Naive thymus-derived CD8-positive, alpha-beta T cell (primary cell): ENCODE measurements at regions not wholly inside any gene's neighbourhood (a gene's known extent, or its start where the extent isn't known, plus 50 kb on each side); places are given as distances from the start of the nearest gene placed in this dataset.
"Not testable (repeated sequence)": the region's sequence is repeated elsewhere in the genome, so short reads cannot be mapped to it uniquely, and the experiment has no call there.

Source experiments
- ATAC-seq, 2 donors: fragments of 150-1000 bp; cut with Tn5 transposase in 1 of 2; sonication (Bioruptor Pico), chemical (Tn5 transposase) in 1 of 2; 1 replicate in 1 of 2; 2 replicates in 1 of 2; pipeline ENCODE4 v1.10.0; 2021; ENCODE audit warnings: mild to moderate bottlenecking in 2 of 2, moderate library complexity in 2 of 2
- POLR2A ChIA-PET: fragments of 350-600 bp; sonication (Branson Sonifier 250); formaldehyde crosslinking; loops from one replicate; lab custom pipeline; 2021; ENCODE audit warnings: antibody characterized with exemption; lab: Charles Lee
- DNase-seq, 10 donors: peaks; one replicate each; pipeline versions ENCODE4 v3.0.0 to v3.0.0-alpha.2; 2020 to 2022
- H3K27ac Mint-ChIP-seq, 10 donors: one replicate each; pipeline ENCODE4 v1.8.0; 2020 to 2022; ENCODE audit warnings: mild to moderate bottlenecking in 10 of 10, mixed read lengths in 10 of 10, moderate library complexity in 4 of 10, inconsistent platforms in 1 of 10
- H3K27me3 Mint-ChIP-seq, 5 donors: one replicate each; pipeline ENCODE4 v1.8.0; 2021 to 2022; ENCODE audit warnings: mixed read lengths in 5 of 5
- H3K36me3 Mint-ChIP-seq, 3 donors: one replicate each; pipeline ENCODE4 v1.8.0; 2020 to 2022; ENCODE audit warnings: mixed read lengths in 3 of 3, mild to moderate bottlenecking in 2 of 3, inconsistent platforms in 1 of 3
- H3K4me1 Mint-ChIP-seq, 4 donors: one replicate each; pipeline ENCODE4 v1.8.0; 2021 to 2022; ENCODE audit warnings: mixed read lengths in 4 of 4
- H3K4me3 Mint-ChIP-seq, 10 donors: one replicate each; pipeline ENCODE4 v1.8.0; 2020 to 2022; ENCODE audit warnings: mild to moderate bottlenecking in 10 of 10, mixed read lengths in 10 of 10, moderate library complexity in 6 of 10, inconsistent platforms in 1 of 10
- H3K9me3 Mint-ChIP-seq, 9 donors: one replicate each; pipeline ENCODE4 v1.8.0; 2020 to 2022; ENCODE audit warnings: mixed read lengths in 9 of 9, mild to moderate bottlenecking in 3 of 9, inconsistent platforms in 1 of 9, moderate library complexity in 1 of 9

- no peak overlapping the region for H3K4me3 Mint-ChIP-seq
- no peak for DNase-seq
- no peak overlapping the region for H3K27ac Mint-ChIP-seq
- H3K36me3 Mint-ChIP-seq, result peaks cover 0 to 5% (median 0%) of the 10 kb centered on the region in 3 donors
- H3K9me3 Mint-ChIP-seq, result no peaks in the 10 kb centered on the region
- peaks cover 12 to 31% (median 23%) of the 10 kb centered on the region in 5 donors for H3K27me3 Mint-ChIP-seq
- ATAC-seq, result no peak
- H3K4me1 Mint-ChIP-seq, result no peaks in the 10 kb centered on the region
- POLR2A ChIA-PET, result no interaction called here
Measured at GRCh38 chr16:66188917-66189725, 177.4 kb upstream of the CDH5 start.

- ATAC-seq, result no peak
- H3K27me3 Mint-ChIP-seq, result peaks cover 5 to 40% (median 20%) of the 10 kb centered on the region in 5 donors
- no peak overlapping the region for H3K4me3 Mint-ChIP-seq
- H3K36me3 Mint-ChIP-seq, result peaks cover 0 to 5% (median 0%) of the 10 kb centered on the region in 3 donors
- H3K4me1 Mint-ChIP-seq, result peaks cover 0 to 2% (median 0%) of the 10 kb centered on the region in 4 donors
- POLR2A ChIA-PET, result no interaction called here
- no peak overlapping the region for H3K27ac Mint-ChIP-seq
- H3K9me3 Mint-ChIP-seq, result peaks cover 0 to 1% (median 0%) of the 10 kb centered on the region in 9 donors
- no peak for DNase-seq
Measured at GRCh38 chr16:66186251-66186785, 180.2 kb upstream of the CDH5 start.

- Mint-ChIP-seq H3K27ac (no peak overlapping the region), H3K9me3 (peaks cover 0 to 23% (median 9%) of the 10 kb centered on the region in 9 donors), H3K4me3 (no peak overlapping the region), H3K27me3 (peaks cover 4 to 16% (median 6%) of the 10 kb centered on the region in 5 donors), H3K36me3 (peaks cover 0 to 8% (median 0%) of the 10 kb centered on the region in 3 donors), H3K4me1 (peaks cover 0 to 2% (median 0%) of the 10 kb centered on the region in 4 donors)
- DNase-seq (no peak), ATAC-seq (no peak)
- POLR2A ChIA-PET, result no interaction called here
Measured at GRCh38 chr16:66182592-66182991, 183.9 kb upstream of the CDH5 start.

GRCh38 chr16:66176731-66177130 lies 189.8 kb upstream of the CDH5 start:
- no peak for ATAC-seq
- POLR2A ChIA-PET, result no interaction called here
- Mint-ChIP-seq H3K4me1 (peaks cover 0 to 5% (median 1%) of the 10 kb centered on the region in 4 donors), H3K4me3 (no peak overlapping the region), H3K36me3 (peaks cover 0 to 8% (median 0%) of the 10 kb centered on the region in 3 donors), H3K9me3 (peaks cover 0 to 25% (median 9%) of the 10 kb centered on the region in 9 donors), H3K27ac (no peak overlapping the region), H3K27me3 (peaks cover 5 to 30% (median 9%) of the 10 kb centered on the region in 5 donors)
- no peak for DNase-seq

GRCh38 chr16:66176111-66176510 lies 190.4 kb upstream of the CDH5 start:
- Mint-ChIP-seq H3K4me3 (no peak overlapping the region), H3K27me3 (peaks cover 5 to 27% (median 9%) of the 10 kb centered on the region in 5 donors), H3K9me3 (peaks cover 0 to 25% (median 8%) of the 10 kb centered on the region in 9 donors), H3K4me1 (peaks cover 0 to 5% (median 1%) of the 10 kb centered on the region in 4 donors), H3K27ac (no peak overlapping the region), H3K36me3 (peaks cover 0 to 8% (median 0%) of the 10 kb centered on the region in 3 donors)
- ATAC-seq (no peak), DNase-seq (no peak)
- POLR2A ChIA-PET, result no interaction called here

- DNase-seq (no peak), ATAC-seq (no peak)
- Mint-ChIP-seq H3K9me3 (peaks cover 0 to 25% (median 8%) of the 10 kb centered on the region in 9 donors), H3K36me3 (peaks cover 0 to 8% (median 0%) of the 10 kb centered on the region in 3 donors), H3K27me3 (peaks cover 5 to 27% (median 9%) of the 10 kb centered on the region in 5 donors), H3K27ac (no peak overlapping the region), H3K4me1 (peaks cover 0 to 5% (median 1%) of the 10 kb centered on the region in 4 donors), H3K4me3 (no peak overlapping the region)
- POLR2A ChIA-PET, result no interaction called here
Measured at GRCh38 chr16:66175636-66176035, 190.9 kb upstream of the CDH5 start.

GRCh38 chr16:66175058-66175457 lies 191.4 kb upstream of the CDH5 start:
- Mint-ChIP-seq H3K36me3 (peaks cover 0 to 5% (median 0%) of the 10 kb centered on the region in 3 donors), H3K4me3 (no peak overlapping the region), H3K4me1 (peaks cover 0 to 5% (median 1%) of the 10 kb centered on the region in 4 donors), H3K9me3 (peaks cover 0 to 22% (median 5%) of the 10 kb centered on the region in 9 donors), H3K27me3 (peaks cover 3 to 25% (median 6%) of the 10 kb centered on the region in 5 donors), H3K27ac (no peak overlapping the region)
- DNase-seq (no peak), ATAC-seq (no peak)
- POLR2A ChIA-PET, result no interaction called here

- H3K27ac Mint-ChIP-seq, H3K36me3 Mint-ChIP-seq, H3K4me3 Mint-ChIP-seq, POLR2A ChIA-PET, DNase-seq, ATAC-seq, H3K4me1 Mint-ChIP-seq: not testable (repeated sequence)
- Mint-ChIP-seq H3K9me3 (peaks cover 0 to 12% (median 0%) of the 10 kb centered on the region in 9 donors), H3K27me3 (peaks cover 3 to 28% (median 6%) of the 10 kb centered on the region in 5 donors)
Measured at GRCh38 chr16:66173796-66174195, 192.7 kb upstream of the CDH5 start.

GRCh38 chr16:66173181-66173580 lies 193.3 kb upstream of the CDH5 start:
- H3K36me3 Mint-ChIP-seq, POLR2A ChIA-PET, DNase-seq, H3K4me1 Mint-ChIP-seq, H3K4me3 Mint-ChIP-seq, H3K9me3 Mint-ChIP-seq, ATAC-seq, H3K27ac Mint-ChIP-seq: not testable (repeated sequence)
- peaks cover 3 to 28% (median 6%) of the 10 kb centered on the region in 5 donors for H3K27me3 Mint-ChIP-seq

GRCh38 chr16:66172463-66172862 lies 194.0 kb upstream of the CDH5 start:
- POLR2A ChIA-PET, result no interaction called here
- H3K4me3 Mint-ChIP-seq, result no peak overlapping the region
- H3K9me3 Mint-ChIP-seq, result peaks cover 0 to 1% (median 0%) of the 10 kb centered on the region in 9 donors
- H3K36me3 Mint-ChIP-seq, result no peaks in the 10 kb centered on the region
- H3K27ac Mint-ChIP-seq, result no peak overlapping the region
- ATAC-seq (no peak), DNase-seq (no peak)
- H3K27me3 Mint-ChIP-seq, result peaks cover 3 to 26% (median 7%) of the 10 kb centered on the region in 5 donors
- H3K4me1 Mint-ChIP-seq, result peaks cover 0 to 5% (median 1%) of the 10 kb centered on the region in 4 donors

- POLR2A ChIA-PET, result no interaction called here
- DNase-seq (no peak), ATAC-seq (no peak)
- Mint-ChIP-seq H3K27me3 (peaks cover 3 to 26% (median 12%) of the 10 kb centered on the region in 5 donors), H3K4me1 (peaks cover 0 to 5% (median 1%) of the 10 kb centered on the region in 4 donors), H3K36me3 (no peaks in the 10 kb centered on the region), H3K27ac (no peak overlapping the region), H3K4me3 (no peak overlapping the region), H3K9me3 (no peaks in the 10 kb centered on the region)
Measured at GRCh38 chr16:66171578-66171977, 194.9 kb upstream of the CDH5 start.

GRCh38 chr16:66170989-66171388 lies 195.5 kb upstream of the CDH5 start:
- DNase-seq, result no peak
- H3K9me3 Mint-ChIP-seq, result no peaks in the 10 kb centered on the region
- H3K27ac Mint-ChIP-seq, result no peak overlapping the region
- no peak overlapping the region for H3K4me3 Mint-ChIP-seq
- H3K4me1 Mint-ChIP-seq, result peaks cover 0 to 5% (median 1%) of the 10 kb centered on the region in 4 donors
- ATAC-seq, result no peak
- POLR2A ChIA-PET, result no interaction called here
- H3K36me3 Mint-ChIP-seq, result no peaks in the 10 kb centered on the region
- H3K27me3 Mint-ChIP-seq, result peaks cover 3 to 22% (median 6%) of the 10 kb centered on the region in 5 donors

GRCh38 chr16:66169817-66170216 lies 196.7 kb upstream of the CDH5 start:
- ATAC-seq, result no peak
- Mint-ChIP-seq H3K4me3 (no peak overlapping the region), H3K9me3 (no peaks in the 10 kb centered on the region), H3K36me3 (no peaks in the 10 kb centered on the region), H3K27me3 (peaks cover 0 to 17% (median 6%) of the 10 kb centered on the region in 5 donors), H3K27ac (no peak overlapping the region), H3K4me1 (no peaks in the 10 kb centered on the region)
- POLR2A ChIA-PET, result no interaction called here
- no peak for DNase-seq
